ENCODE measurements at regions not wholly inside any gene's neighbourhood (a gene's known extent, or its start where the extent isn't known, plus 50 kb on each side); places are given as distances from the start of the nearest gene placed in this dataset.

GRCh38 chr1:232213928-232214327 lies 416.0 kb downstream of the SIPA1L2 start:
- no peak for DNase-seq (ENCODE audit: low read depth)

- no peak for DNase-seq (ENCODE audit: low read depth)
Observed at GRCh38 chr1:232212253-232212652, 417.7 kb downstream of the SIPA1L2 start.

- DNase-seq (ENCODE audit: low read depth) = no peak
Observed at GRCh38 chr1:232211149-232211548, 418.8 kb downstream of the SIPA1L2 start.

- peak; percentile 46 for DNase-seq (ENCODE audit: low read depth)
Observed at GRCh38 chr1:232209357-232209756, 420.6 kb downstream of the SIPA1L2 start.

- no peak for DNase-seq (ENCODE audit: low read depth)
Observed at GRCh38 chr1:232207073-232207866, 422.7 kb downstream of the SIPA1L2 start.

- no peak for DNase-seq (ENCODE audit: low read depth)
Observed at GRCh38 chr1:232204269-232204668, 425.7 kb downstream of the SIPA1L2 start.

- DNase-seq (ENCODE audit: low read depth) = no peak
Observed at GRCh38 chr1:232201024-232201423, 428.9 kb downstream of the SIPA1L2 start.

GRCh38 chr1:232196042-232196441 lies 433.9 kb downstream of the SIPA1L2 start:
- no peak for DNase-seq (ENCODE audit: low read depth)

GRCh38 chr1:232194424-232194823 lies 435.5 kb downstream of the SIPA1L2 start:
- DNase-seq (ENCODE audit: low read depth) = no peak

- DNase-seq (ENCODE audit: low read depth) = no peak
Observed at GRCh38 chr1:232193451-232193783, 436.5 kb downstream of the SIPA1L2 start.

GRCh38 chr1:232192781-232193450 lies 437.0 kb downstream of the SIPA1L2 start:
- DNase-seq (ENCODE audit: low read depth) = peak; percentile 24

- DNase-seq (ENCODE audit: low read depth) = no peak
Observed at GRCh38 chr1:232191560-232191959, 438.4 kb downstream of the SIPA1L2 start.

- no peak for DNase-seq (ENCODE audit: low read depth)
Observed at GRCh38 chr1:232188318-232188717, 441.6 kb downstream of the SIPA1L2 start.

- DNase-seq (ENCODE audit: low read depth) = peak; percentile 4
Observed at GRCh38 chr1:232186931-232187330, 443.0 kb downstream of the SIPA1L2 start.

GRCh38 chr1:232184561-232185530 lies 445.1 kb downstream of the SIPA1L2 start:
- DNase-seq (ENCODE audit: low read depth) = no peak

- no peak for DNase-seq (ENCODE audit: low read depth)
Observed at GRCh38 chr1:232183802-232184201, 446.1 kb downstream of the SIPA1L2 start.

- no peak for DNase-seq (ENCODE audit: low read depth)
Observed at GRCh38 chr1:232183266-232183800, 446.6 kb downstream of the SIPA1L2 start.

GRCh38 chr1:232182236-232182635 lies 447.7 kb downstream of the SIPA1L2 start:
- no peak for DNase-seq (ENCODE audit: low read depth)

GRCh38 chr1:232180779-232181136 lies 449.2 kb downstream of the SIPA1L2 start:
- DNase-seq (ENCODE audit: low read depth) = no peak

- peak; percentile 10 for DNase-seq (ENCODE audit: low read depth)
Observed at GRCh38 chr1:232179896-232180778, 449.8 kb downstream of the SIPA1L2 start.

GRCh38 chr1:232178191-232178590 lies 451.7 kb downstream of the SIPA1L2 start:
- DNase-seq (ENCODE audit: low read depth) = no peak

Measured in HT1080 (cell line).